Ramos (cell line): ENCODE measurements at regions not wholly inside any gene's neighbourhood (a gene's known extent, or its start where the extent isn't known, plus 50 kb on each side); places are given as distances from the start of the nearest gene placed in this dataset.

Source experiments
- in situ Hi-C: fragments of 300-500 bp; cut with MboI; formaldehyde crosslinking; loops from one replicate; pipeline ENCODE4 v1.14.3; 2022; ENCODE audit warnings: low sequenced_read_pairs; ENCODE audit not compliant: unreplicated experiment

GRCh38 chr4:184310881-184311709 is 93.4 kb upstream of the ENPP6 start:
- in situ Hi-C loops: no loop called here

- in situ Hi-C loops: no loop called here
Measured at GRCh38 chr4:184310171-184310567, 92.5 kb upstream of the ENPP6 start.

- in situ Hi-C loops: no loop called here
Measured at GRCh38 chr4:184309241-184310170, 91.8 kb upstream of the ENPP6 start.

GRCh38 chr4:184306949-184307348 is 89.3 kb upstream of the ENPP6 start:
- in situ Hi-C loops: no loop called here

DNA sequence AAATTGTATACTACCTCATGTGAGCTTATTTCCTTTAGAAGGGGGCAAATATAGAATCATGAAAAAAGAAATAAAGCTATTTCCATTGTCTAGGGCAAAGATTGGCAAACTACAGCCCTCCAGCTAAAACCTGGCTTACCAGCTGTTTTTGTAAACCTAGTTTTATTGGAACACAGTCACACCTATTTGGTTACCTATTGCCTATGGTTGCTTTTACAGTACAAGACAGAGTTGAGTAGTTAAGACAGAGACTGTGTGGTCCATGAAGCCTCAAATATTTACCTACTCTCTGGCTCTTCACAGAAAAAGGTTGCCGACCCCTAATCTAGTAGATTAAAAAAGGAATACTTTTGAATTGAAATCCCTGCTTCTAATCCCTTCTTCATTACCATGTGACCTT is 88.8 kb upstream of the ENPP6 start:
- in situ Hi-C loops: no loop called here

- in situ Hi-C loops: no loop called here
Measured at GRCh38 chr4:184300816-184301215, 83.1 kb upstream of the ENPP6 start.

DNA sequence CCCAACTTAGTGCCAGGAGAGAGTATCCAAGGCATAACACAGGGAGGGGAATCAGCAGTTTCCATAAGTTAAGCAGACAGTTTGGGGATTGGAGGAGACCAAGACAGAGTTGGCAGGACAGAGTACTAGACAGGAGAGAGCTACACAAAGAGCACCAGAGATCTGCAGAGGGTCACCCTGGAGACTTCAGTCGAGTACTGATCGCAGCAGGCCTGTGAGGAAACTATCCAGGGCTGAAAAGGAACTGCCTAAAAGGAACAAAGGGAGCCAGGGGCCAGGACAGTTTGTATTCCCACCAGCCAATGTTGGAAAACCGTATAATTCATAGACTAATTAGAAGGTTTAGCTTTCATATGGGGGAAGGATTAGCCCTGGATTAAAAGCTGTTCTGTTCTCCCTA is 80.6 kb upstream of the ENPP6 start:
- in situ Hi-C loops: no loop called here

DNA sequence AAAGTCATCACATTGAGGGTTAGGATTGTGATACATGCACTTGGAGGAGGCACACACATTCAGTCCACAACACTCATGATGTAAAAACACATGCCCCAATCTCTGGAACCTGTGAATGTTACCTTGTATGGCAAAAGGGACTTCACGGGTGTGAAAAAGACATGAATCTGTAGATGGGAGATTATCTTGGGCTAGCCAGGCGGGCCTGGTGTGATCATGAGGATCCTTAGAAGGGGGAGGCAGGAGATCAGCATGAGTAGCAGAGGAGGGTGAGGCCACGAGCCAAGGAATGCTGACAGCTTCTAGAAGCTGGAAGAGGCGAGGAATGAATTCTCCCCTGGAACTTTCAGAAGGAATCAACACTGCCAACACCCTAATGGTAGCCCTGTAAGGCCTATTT is 77.5 kb upstream of the ENPP6 start:
- in situ Hi-C loops: no loop called here

- in situ Hi-C loops: no loop called here
Measured at GRCh38 chr4:184294606-184295133, 77.0 kb upstream of the ENPP6 start.

DNA sequence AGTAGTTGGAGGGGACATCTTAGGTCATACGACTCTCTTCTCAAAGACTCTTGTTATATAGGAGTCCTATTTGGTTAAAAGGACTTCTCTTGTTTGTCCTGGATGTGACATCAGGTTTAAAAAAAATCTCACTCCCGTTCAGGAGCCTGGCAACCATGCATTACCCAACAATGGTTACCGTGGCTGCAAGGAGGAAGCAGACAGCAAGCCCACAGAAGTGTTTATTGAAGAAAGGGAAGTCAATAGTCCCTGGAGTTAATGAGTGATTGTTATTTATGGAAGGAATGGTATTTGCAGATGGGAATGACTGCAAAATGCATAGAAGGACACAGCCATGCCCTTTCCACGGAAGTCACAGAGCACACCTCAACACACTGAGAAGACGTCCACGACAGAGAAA is 75.9 kb upstream of the ENPP6 start:
- in situ Hi-C loops: no loop called here

GRCh38 chr4:184292877-184293276 is 75.2 kb upstream of the ENPP6 start:
- in situ Hi-C loops: no loop called here

- in situ Hi-C loops: no loop called here
Measured at GRCh38 chr4:184292465-184292867, 74.8 kb upstream of the ENPP6 start.

- in situ Hi-C loops: no loop called here
Measured at GRCh38 chr4:184289179-184289535, 71.5 kb upstream of the ENPP6 start.

- in situ Hi-C loops: no loop called here
Measured at GRCh38 chr4:184288451-184289178, 70.9 kb upstream of the ENPP6 start.

- in situ Hi-C loops: no loop called here
Measured at GRCh38 chr4:184287697-184288255, 70.1 kb upstream of the ENPP6 start.

- in situ Hi-C loops: no loop called here
Measured at GRCh38 chr4:184286358-184286757, 68.7 kb upstream of the ENPP6 start.

- in situ Hi-C loops: loop anchor here (5.0 kb wide), 1 partner anchor 248 kb away; no protein-coding TSS in a partner anchor
Measured at GRCh38 chr4:184284742-184285141, 67.1 kb upstream of the ENPP6 start.

DNA sequence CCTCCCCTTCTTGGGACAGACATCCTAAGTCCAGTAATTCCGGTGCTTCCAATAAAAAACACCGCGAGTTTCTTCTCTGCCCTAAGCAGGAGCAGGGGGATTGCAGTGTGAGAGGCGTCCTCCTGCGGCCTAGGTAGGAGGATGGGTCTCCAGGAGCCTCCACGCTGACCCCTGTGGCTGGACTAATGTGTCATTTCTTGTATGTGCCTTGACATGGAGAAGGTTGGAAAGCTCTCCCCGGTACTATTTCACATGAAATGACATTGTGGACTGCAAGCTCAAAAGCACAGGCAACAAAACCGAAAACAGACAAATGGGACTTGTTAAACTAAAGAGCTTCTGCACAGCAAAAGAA is 66.6 kb upstream of the ENPP6 start:
- in situ Hi-C loops: loop anchor here (5.0 kb wide), 1 partner anchor 248 kb away; no protein-coding TSS in a partner anchor

GRCh38 chr4:184283659-184284335 is 66.1 kb upstream of the ENPP6 start:
- in situ Hi-C loops: loop anchor here (5.0 kb wide), 1 partner anchor 249 kb away; no protein-coding TSS in a partner anchor
